ENCODE measurements at regions not wholly inside any gene's neighbourhood (a gene's known extent, or its start where the extent isn't known, plus 50 kb on each side); places are given as distances from the start of the nearest gene placed in this dataset.

- no peak for TF ChIP-seq ZFX (IDR thresholded peaks at IDR 0.05; ENCODE audit: borderline replicate concordance)
- TF ChIP-seq, protein P1, sequence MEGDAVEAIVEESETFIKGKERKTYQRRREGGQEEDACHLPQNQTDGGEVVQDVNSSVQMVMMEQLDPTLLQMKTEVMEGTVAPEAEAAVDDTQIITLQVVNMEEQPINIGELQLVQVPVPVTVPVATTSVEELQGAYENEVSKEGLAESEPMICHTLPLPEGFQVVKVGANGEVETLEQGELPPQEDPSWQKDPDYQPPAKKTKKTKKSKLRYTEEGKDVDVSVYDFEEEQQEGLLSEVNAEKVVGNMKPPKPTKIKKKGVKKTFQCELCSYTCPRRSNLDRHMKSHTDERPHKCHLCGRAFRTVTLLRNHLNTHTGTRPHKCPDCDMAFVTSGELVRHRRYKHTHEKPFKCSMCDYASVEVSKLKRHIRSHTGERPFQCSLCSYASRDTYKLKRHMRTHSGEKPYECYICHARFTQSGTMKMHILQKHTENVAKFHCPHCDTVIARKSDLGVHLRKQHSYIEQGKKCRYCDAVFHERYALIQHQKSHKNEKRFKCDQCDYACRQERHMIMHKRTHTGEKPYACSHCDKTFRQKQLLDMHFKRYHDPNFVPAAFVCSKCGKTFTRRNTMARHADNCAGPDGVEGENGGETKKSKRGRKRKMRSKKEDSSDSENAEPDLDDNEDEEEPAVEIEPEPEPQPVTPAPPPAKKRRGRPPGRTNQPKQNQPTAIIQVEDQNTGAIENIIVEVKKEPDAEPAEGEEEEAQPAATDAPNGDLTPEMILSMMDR (IDR thresholded peaks at IDR 0.05) = no peak
- H3K27ac ChIP-seq = no peak overlapping the region
Observed at GRCh38 chr7:31190906-31191305, 138.8 kb downstream of the ADCYAP1R1 start.

DNA sequence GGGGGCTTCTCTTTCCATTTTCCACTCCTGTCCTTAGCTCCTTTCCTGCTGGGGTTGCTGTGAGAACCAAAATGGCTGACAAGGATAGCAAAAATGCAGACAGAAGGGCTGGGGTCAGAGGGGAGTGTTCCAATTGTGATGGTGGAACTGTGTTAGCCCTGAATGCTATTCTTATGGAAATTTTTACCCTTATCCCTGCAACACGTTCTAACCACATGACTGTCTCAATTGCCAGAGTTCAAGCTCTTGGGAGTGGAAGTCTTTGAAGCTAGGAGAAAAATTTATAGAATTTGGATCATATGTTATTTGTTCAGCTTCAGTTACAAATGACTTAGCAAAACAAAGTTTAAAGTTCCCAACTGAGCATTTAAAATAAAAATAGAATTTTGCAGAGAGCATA lies 134.1 kb downstream of the ADCYAP1R1 start:
- TF ChIP-seq ZFX (IDR thresholded peaks at IDR 0.05; ENCODE audit: borderline replicate concordance) = no peak
- TF ChIP-seq, protein P1 (IDR thresholded peaks at IDR 0.05) = no peak
- no peak overlapping the region for H3K27ac ChIP-seq

DNA sequence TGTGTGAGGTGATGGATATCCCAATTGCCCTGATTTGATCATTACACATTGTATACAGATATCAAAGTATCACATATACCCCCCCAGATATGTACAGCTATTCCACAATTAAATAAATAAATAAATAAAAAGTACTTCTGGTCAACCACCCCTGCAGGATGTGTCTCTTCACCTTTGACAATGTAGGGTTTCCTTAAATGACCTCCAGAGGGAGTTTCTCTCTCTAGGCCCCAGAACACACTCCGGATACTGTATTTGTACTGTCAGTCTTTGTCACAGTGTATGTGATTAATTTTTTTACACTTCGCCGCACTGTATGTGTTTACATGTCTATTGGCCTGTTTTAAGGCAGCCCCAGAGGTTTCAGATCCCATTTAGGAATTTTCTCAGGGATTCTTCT lies 123.6 kb downstream of the ADCYAP1R1 start:
- TF ChIP-seq, protein P1 (IDR thresholded peaks at IDR 0.05) = peak; percentile 60
- no peak for TF ChIP-seq ZFX (IDR thresholded peaks at IDR 0.05; ENCODE audit: borderline replicate concordance)
- no peak overlapping the region for H3K27ac ChIP-seq

DNA sequence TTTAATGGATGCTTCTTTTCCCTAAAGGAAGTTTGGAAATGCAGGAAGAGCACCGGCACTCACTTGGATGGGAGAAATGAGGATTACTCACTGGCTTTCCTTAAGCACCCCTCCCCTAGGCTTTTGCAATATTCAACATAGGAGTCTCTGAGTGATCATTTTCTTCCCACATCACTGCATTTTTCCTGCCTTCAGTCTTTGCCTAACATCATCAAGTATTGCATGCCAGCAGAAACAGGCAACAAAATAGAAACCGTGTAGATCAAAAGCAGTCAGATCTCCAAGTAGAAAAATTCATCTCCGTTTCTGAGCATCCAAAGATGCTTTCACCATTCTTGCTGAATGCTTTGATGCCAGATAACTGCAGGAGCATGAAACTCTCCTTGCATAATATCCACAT lies 119.9 kb downstream of the ADCYAP1R1 start:
- no peak overlapping the region for H3K27ac ChIP-seq
- TF ChIP-seq, protein P1 (IDR thresholded peaks at IDR 0.05) = no peak
- no peak for TF ChIP-seq ZFX (IDR thresholded peaks at IDR 0.05; ENCODE audit: borderline replicate concordance)

DNA sequence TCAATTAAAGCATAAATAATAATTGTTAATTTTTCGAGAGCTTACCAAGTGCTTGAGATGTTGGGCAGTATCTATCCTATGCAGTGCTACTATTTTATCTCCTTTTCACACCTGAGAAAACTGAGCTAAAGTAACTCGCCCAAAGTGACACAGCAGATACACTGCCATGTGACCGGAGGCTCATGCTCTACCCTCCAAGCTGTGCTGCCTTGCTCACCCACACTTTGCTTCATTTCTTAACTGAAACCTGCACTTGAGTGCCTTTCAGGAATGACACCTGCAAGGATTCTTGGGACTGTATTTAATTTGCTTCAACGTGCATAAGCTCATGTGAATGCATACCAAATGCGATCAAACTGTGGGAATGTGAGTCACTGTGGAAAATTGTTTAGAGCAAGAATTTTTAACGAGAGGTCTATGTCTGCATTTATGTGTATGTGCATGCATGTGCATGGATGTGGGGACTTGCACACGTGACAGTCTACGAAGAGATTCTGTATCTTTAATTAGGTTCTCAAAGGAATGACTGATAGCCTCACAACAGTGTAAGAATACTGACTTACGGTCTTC lies 119.2 kb downstream of the ADCYAP1R1 start:
- TF ChIP-seq, protein P1 (IDR thresholded peaks at IDR 0.05) = no peak
- no peak for TF ChIP-seq ZFX (IDR thresholded peaks at IDR 0.05; ENCODE audit: borderline replicate concordance)
- H3K27ac ChIP-seq = no peak overlapping the region
